Mammary epithelial cell (primary cell): ENCODE measurements at regions not wholly inside any gene's neighbourhood (a gene's known extent, or its start where the extent isn't known, plus 50 kb on each side); places are given as distances from the start of the nearest gene placed in this dataset.

Source experiments
- CTCF ChIP-seq, 2 donors: IDR thresholded peaks in 1 of 2; conservative IDR thresholded peaks in 1 of 2; 2 replicates each; pipeline ENCODE4 v1.5.1; 2011 to 2012; ENCODE audit warnings: inconsistent platforms in 2 of 2, low read length in 2 of 2, mild to moderate bottlenecking in 2 of 2, control low read depth in 1 of 2, low read depth in 1 of 2; ENCODE audit not compliant: insufficient read depth in 1 of 2; ENCODE audit errors: extremely low read depth in 1 of 2
- EZH2 ChIP-seq: IDR thresholded peaks from 2 replicates; pipeline ENCODE4 v1.6.1; 2012; ENCODE audit warnings: low read length, inconsistent platforms, borderline replicate concordance

- TF ChIP-seq CTCF (conservative IDR thresholded peaks at IDR 0.05 in 1 of 2, IDR thresholded peaks at IDR 0.05 in 1 of 2; ENCODE audit: extremely low read depth in 1 of 2, insufficient read depth in 1 of 2, low read depth in 1 of 2, low read length in 2 of 2): no peak
- no peak for TF ChIP-seq EZH2
These were observed 1262.7 kb upstream of the NRXN1 start for GRCh38 chr2:52294628-52295027.
